GM21737 (cell line): ENCODE measurements at regions not wholly inside any gene's neighbourhood (a gene's known extent, or its start where the extent isn't known, plus 50 kb on each side); places are given as distances from the start of the nearest gene placed in this dataset.

ENCODE experiments used
- ATAC-seq: cut with Tn5 transposase; IDR thresholded peaks from one replicate; pipeline ENCODE4 v1.9.1; 2021; ENCODE audit warnings: mild to moderate bottlenecking, moderate library complexity; ENCODE audit not compliant: unreplicated experiment

DNA sequence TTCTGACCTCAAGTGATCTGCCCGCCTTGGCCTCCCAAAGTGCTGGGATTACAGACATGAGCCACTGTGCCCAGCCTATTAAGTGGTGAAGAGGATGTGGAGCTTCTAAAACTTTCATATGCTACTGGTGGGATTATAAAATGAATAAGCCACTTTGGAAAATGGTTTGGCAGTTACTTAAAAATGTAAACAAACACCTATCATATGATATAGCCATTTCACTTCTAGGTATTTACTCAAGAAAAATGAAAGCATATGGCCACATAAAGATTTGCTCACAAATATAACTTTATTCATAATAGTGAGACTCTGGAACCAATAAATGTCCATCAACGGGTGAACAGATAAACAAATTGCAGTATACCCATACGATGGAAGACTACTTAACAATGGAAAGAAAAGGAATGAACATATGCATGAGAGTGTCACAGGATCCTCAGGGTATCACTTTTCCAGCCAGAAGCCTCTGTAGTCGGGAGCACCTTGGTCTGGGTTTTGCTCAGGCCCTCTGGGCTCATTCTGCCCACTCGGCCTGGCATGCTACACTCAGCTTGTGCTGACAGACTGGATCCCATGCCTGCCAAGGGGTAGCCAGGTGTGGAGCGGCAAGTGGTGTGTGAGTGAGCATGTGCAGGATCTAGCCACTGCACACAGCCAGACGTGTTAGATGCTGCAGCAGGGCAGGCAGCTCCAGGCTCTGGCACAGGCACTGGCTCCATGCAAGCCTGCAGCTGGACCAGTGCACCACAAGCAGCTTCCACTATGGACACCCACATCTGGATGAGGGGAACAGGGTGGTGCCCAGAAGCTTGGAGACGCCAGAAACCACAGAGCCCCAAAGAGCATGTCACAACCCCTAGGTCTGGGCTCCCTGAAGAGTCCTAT lies 213.2 kb upstream of the DIO3 start:
- no peak for ATAC-seq

DNA sequence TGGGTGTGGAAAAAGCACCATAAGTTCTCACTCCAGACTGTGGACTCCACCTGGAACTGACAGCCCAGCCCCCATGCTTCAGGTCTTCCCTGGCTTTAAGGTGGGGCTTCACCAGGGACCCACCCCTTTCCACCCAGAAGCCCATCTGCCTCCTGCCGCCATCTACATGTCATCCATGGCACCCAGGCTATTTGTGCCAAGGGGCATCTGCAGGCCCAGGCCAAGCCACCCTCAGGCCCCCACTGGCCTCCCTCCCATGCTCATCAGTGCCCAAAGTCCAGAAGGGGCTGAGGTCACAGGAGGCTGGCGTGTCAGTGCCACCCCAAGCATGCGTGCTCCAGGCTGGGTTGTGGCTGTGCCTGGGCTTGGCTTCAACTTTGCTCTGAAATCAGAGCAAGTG lies 212.2 kb upstream of the DIO3 start:
- ATAC-seq = no peak

DNA sequence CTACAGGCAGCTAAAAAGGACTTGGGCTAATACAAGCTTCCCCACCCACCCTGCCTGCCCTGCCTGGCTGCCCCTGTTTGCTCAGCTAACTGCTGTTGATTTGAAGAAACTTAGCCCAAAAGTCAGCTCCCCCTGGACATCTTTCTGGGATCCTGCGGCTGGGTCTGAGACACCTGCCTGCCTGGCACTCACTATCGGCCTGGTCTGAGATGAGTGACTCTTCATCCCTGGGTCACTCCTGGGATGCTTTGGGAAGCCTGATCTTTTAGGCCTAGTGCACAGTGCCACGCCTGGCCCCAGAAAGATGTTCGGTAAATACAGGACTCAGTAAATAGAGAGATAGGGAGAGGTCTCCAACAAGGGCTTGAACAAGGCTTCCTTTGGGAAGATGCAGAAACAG lies 211.3 kb upstream of the DIO3 start:
- no peak for ATAC-seq

DNA sequence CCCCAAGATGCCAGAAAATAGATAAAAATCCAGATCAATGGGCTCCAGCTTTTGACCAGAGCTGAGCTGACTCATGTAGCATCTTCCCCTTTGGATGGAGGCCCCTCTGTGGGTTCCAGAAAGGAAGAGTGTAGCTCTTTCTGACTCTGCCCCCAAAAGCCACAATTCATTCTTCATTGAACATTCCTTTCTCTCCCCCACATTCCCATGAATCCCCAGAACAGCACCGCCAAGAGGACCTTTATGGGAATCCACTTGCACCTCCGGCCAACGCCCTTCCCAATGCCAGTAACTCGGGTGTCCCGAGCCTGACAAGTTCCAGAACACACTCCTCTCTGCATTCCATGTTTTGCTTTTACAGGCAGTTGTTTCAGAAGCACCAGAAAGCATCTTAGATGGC lies 210.6 kb upstream of the DIO3 start:
- ATAC-seq = no peak

DNA sequence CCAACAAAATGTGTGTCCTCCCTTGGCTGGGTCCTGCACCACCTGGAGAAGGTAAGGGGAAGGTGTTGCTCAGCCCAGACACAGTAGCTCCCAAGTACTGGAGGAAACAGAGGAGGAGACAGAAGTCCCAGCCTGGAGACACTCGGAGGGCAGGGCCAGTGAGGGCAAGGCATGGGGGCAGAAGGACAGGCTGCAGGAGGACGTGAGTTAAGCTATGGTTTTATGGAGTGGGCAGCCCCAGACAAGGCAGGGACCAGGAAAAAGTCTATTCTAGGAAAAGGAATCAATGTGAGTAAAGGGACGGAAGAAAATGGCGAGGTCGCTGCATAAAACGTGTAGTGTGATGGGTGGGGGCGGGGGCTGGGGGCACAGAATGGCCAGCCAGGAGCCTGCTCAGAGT lies 210.1 kb upstream of the DIO3 start:
- ATAC-seq = no peak

DNA sequence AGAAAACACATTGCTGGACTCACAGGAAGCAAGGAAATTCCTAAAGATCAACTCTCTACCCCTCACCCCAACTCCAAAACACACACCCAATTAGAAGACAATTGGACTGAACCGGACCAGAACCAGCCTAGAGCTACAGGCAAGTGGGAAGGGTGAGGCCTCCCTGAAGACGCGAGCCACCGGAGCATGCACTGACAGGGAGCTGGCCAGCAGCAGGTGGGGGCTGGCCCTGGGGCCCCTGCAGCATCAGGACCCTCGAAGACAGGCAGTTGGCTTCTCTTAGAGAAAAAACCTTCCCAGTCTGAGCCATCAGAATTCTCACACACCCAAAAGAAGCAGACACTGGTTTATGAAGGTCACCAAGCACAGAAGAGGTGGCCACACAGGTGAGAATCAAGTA lies 209.5 kb upstream of the DIO3 start:
- ATAC-seq = no peak

DNA sequence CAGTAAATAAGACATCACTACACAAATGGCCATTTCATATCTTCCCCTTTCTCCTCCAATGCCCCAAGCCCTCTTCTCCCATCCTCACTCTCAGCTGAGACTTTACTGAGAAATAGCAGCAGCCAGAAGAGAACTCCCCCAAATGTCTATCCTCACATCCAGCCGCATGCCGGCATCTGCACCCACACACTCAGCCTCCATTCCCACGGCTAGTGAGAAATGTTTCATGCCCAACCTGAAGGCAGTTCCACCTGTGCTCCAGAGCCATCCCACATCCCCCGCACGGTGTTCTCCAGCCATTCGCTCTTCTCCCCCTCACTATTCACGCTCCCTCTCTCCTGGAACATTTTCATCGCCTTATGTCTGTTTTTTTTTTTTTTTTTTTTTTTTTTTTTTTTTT lies 208.7 kb upstream of the DIO3 start:
- ATAC-seq = no peak

DNA sequence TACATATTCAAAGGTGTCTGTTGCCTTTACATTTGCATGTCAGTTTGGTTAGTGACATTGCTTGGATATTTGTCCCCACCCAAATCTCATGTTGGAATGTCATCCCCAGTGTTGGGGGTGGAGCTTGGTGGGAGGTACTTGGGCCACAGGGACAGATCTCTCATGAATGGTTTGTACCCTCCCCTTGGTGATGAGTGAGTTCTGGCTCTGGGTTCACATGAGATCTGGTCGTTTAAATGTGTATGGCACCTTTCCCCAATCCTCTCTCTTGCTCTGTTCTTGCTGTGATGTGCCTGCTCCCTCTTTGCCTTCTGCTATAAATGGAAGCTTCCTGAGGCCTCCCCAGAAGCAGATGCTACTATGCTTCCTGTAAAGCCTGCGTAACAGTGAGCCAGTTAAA lies 207.9 kb upstream of the DIO3 start:
- ATAC-seq = no peak

DNA sequence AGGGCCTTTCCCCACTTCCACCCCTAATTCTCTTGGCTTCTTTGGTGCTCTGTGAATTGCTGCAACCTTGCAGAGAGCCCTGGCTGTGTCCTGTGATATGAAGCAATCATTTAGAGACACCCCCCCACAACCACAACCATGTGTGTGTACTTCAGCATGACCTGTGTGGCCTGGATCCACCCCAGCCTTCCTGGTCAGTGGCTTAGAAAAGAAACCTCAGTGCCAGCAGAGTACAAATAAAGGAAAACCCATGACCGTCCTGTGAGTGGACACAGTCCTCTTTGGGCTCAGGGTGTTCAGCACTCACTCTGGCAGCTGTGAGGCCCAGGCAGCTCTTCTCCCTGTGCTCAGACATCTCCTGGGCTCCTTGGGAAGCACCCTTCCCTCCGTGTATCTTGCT lies 206.6 kb upstream of the DIO3 start:
- ATAC-seq = no peak

DNA sequence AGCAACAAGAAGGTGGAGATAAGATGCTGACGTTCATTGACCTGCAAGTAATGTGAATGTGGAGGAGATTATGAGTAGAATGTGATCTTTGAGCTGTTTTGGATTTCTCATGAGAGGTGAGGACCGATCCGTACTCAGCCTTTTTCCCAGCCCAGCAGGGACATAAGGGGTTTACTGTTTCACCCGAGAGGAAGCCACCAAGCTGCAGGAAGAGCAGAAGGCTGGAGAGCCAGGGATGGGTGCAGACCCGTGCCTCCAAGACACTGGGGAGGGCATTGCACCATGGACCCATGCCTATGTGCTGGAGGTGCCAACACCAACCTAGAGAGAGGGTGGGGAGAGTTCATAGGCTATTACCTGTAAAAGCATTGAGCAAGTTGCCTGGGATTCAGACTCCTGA lies 206.0 kb upstream of the DIO3 start:
- ATAC-seq = no peak

DNA sequence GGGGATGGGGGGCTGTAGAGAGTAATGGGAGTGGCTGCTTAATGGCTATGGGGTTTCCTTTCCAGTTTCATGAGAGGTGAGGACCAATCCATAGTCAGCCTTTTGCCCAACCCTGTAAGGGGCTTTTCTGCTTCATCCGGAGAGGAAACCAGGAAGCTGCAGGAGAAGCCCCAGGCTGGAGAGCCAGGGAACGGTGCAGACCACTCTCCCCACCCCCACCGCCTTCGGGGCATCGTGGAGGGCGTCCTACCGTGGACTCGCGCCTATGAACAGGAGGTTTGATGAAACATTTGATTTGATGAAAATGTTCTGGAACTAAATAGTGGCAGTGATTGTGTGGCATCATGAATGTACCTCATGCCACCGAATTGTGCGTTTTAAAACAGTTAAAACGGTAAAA lies 204.3 kb upstream of the DIO3 start:
- no peak for ATAC-seq

DNA sequence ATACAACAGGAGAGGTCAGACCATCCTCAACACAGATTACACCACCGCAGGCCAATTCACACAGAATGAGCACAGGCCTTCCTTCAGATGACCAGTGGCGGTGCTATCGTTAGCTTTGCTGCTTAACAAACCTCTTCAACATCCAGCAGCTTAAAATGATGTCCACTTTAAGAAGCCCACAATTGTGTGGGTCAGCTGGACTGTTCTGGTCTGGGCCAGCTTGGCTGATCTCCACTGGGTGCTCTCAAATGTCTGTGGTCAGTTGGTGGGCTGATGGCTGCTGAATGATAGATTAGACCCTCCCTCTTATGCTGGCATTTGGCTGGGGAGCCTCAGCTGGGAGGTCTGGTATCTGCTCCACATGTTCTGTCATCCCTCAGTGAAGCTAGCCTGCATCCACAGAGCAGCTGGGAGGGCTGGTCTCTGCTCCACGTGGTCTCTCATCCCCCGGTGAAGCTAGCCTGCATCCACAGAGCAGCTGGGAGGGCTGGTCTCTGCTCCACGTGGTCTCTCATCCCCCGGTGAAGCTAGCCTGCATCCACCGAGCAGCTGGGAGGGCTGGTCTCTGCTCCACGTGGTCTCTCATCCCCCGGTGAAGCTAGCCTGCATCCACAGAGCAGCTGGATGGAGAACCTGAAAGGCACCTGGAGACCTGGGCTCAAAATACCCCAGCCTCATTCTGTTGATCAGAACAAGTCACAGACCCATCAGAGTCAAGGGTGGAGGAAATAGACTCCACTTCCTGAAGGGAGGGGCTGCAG lies 203.6 kb upstream of the DIO3 start:
- no peak for ATAC-seq

DNA sequence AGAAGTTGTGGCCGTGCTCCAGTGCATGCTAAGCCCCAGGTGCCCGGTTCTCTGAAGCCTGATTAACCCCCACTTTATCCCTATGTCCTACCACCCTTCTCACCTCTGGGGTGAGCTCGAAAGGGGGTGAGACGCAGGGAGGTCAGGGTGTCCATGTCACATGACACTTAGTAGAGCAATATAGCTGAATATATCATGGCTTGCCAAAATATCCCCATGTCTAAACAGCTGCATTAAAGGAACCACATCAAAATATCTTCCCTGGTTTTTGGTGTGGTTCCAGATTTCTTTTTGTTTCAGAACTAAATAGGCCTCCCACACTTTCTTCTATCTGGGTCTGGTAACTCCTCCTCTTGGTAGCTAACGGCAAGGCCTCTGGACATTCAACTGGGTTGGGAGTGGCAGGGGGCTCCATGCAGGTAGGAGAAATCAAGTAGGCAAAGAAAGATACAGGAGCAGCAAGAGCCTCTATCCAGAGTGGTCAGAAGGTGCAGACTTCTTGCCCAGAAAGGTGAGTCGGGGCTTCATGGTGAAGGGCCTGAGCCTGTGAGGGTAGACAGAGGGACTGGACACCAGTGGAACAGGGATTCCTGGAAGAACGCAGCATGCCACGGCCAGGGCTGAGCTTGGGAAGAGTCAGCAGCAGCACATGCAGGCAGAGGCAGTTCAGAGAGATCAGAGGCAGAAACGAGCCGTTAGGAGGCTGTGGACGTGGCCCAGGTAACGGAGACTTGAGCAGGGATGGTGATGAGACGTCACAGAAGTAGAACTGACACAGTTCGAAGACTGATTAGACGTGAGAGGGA lies 202.8 kb upstream of the DIO3 start:
- ATAC-seq = no peak

DNA sequence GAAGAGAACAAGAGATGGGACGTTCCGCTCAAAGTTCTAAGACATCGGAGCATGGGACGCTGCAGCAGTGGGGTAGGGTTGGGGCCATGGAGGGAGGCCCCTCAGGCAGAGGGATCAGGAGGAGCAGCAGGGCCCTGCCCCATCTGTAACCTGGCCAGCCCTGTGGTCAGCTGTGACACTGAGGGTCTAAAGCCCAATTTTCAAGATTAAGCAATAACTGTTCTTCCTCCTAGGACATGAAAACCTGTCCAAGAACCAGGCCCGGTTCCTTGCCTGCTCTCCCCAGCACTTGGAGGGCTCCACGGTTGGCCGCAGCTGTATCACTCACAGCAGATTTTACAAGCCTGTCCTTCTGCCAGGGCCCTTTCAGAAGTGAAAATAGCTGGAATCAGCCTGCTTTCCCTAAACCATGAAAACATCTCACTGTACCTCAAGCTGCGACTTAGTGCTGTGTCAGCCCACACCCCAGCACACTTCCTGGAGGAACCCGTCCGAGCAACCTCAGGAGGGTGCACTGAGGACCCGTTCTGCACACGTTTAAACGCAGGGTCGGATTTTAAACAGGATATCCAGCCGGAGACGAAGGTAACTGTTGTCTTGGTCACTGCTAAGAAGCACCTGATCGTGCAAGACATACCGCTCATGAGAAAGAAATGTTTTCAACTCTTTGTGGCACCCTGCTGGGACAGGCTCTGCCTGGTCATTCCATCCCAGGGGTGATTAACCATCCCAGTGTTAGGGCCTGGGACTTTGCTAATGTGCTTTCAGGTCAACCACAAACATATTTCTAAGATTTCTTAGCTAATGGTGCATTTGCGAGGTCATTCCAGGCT lies 201.9 kb upstream of the DIO3 start:
- no peak for ATAC-seq

DNA sequence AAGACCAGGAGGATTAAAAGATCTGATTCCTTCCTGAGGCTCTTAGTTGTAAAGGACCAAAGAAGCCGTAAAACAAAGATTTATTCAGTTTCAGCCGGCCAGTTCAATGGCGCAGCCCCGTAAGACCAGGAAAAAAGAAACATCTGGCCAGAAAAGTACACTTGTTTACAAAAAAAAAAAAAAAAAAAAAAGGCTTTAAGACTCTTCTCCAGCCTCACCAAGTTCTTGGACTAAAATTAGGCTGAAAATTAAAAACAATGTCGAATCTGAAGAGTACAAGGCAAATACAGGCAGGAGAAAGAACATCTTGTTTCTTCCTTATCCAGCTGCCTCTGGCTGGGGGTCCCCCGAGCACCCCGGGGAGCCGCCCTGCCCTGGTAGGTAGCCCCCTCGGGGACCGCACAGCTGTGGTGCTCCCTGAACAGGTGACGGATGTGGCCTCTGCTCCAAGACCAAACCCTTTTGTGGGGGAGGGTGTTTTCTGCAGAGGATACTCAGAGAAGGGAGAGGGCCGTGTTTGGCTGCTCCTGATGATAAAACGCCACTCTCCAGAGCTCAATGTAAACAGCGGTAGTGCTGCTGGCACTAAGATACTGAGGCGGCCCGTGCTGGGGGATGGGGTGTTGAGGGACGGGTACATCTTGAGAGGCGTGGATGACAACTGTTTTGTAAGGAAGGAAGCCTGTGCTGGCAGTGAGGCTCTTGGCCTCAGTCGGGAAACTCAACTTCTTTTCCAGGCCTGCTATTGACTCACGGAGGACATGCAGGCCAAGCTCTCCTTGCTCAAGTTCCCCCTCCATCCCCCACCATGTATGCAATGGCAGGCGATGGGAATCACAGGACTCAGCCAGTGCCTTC lies 201.0 kb upstream of the DIO3 start:
- no peak for ATAC-seq

DNA sequence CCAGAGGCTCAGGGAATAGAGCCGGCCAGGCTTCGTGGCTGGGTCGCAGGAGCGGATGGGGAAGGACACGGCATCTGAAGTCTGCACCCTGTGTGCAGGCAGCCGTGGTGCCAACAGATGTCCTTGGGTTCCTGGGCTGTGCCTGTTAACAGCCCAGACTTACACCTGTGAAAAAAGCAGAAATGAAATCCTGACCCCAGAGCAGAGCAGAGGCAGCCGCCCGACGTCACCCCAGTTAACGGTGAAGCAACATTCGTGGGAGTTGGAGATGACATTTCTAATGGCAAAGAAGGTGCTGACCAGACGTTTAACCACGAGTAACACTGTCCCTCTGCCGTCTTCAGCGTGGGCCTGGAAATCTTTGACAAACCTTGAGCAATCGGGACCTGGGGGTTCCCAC lies 200.3 kb upstream of the DIO3 start:
- no peak for ATAC-seq

DNA sequence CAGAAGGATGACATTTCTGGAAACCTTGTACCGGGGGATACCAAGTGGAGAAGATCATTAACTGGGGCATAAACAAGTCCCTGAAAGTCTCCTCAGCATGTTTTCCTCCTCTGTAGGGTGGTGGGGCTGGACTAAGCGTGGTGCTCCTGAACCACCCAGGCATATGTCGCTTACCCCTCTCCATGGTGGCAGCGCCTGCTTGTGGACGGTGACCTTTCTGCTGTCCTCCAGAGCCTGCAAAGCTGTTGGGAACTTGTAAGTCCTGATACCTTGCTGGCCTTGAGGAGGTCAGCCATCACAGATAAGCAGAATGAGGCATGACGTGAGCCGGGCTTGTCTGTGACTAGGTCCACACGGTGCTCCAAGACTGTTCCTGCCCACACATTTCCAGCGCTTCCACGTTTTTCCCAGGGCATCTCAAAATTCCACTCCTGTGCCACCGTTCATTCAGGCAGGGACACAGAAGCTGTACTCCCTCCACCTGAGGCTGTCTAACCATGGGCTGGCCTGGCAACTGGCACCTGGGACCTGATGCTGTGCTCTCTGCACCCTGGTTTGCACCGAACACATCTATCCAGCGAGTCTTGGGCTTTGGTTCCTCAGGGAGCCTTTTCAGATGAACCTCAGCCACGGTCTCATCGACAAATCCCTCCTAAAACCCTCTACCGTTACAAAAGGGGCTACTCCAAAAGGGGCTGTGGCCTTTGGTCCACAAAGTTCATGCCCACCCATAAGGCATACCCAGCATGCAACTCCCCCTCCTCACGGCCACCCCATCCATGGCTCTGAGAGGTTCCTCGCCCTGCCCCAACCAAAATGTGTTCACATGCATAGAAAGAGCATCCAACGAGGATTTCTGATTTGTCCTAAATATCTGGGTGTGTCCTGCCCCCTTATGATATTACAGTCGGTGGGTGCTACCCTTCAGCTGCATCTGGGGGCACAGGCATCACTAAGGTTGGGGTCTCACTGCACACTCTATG lies 199.6 kb upstream of the DIO3 start:
- no peak for ATAC-seq

DNA sequence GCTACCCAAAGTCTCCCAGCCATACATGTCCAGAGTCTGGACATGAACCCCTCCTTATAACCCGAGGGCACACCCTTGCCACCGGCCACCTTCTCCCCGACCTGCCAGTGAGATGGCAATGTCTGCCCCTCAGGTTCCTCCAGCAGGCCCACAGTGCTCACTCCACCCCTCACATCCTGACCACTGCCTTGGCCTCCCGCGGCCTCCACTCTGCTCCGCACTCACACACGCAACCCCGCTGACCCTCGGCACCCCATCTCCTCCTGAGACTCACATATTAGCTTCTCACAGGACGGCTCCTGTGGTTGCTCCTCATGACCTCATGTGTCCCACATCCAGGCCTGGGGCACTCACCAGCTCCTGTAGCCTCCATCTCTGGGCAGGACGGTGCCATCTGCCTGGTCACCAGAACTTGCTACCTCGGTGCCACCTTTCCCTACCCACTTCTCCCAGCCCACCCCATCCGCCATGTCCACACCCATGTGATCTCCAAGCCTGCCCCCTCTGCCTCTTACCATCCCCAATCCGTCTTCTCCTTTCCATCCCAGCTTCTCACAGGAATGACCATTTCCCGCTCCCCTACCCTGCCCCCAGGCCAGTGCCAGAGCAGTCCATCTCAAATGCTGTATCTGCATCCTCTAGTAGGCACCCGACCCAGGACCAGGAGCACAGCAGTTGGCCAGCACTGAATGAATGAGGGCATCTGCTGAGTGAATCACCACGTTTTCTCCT lies 198.6 kb upstream of the DIO3 start:
- ATAC-seq = no peak
